Calu3 (cell line): ENCODE measurements at regions not wholly inside any gene's neighbourhood (a gene's known extent, or its start where the extent isn't known, plus 50 kb on each side); places are given as distances from the start of the nearest gene placed in this dataset. TPM values are rescaled to one million over a fixed set of nuclear protein-coding genes. Genes with fewer than 3 reads are reported as not detected.

Experiments used
- BruUV-seq: library from RNA; stranded (reverse); fragments of 400-500 nt; replicated peaks from 2 replicates; lab custom pipeline; 2021; lab: Mats Ljungman, UMichigan
- CTCF ChIA-PET: fragments of 300-600 bp; sonication (Branson Sonifier 250); formaldehyde crosslinking; loops from one replicate; lab custom pipeline; 2022; ENCODE audit warnings: antibody characterized with exemption; lab: Charles Lee
- DNase-seq: peaks from one replicate; pipeline ENCODE4 v3.0.0; 2022
- H3K27ac Mint-ChIP-seq: one replicate; pipeline ENCODE4 v1.8.0; 2022; ENCODE audit warnings: mixed read lengths; ENCODE audit not compliant: unreplicated experiment
- H3K27me3 Mint-ChIP-seq: one replicate; pipeline ENCODE4 v1.8.0; 2022; ENCODE audit warnings: mixed read lengths; ENCODE audit not compliant: unreplicated experiment
- H3K36me3 Mint-ChIP-seq: one replicate; pipeline ENCODE4 v1.8.0; 2022; ENCODE audit warnings: mild to moderate bottlenecking, moderate library complexity, mixed read lengths; ENCODE audit not compliant: insufficient read depth, unreplicated experiment
- H3K4me1 Mint-ChIP-seq: one replicate; pipeline ENCODE4 v1.8.0; 2022; ENCODE audit warnings: mild to moderate bottlenecking, low read depth, mixed read lengths; ENCODE audit not compliant: unreplicated experiment
- H3K4me3 Mint-ChIP-seq: one replicate; pipeline ENCODE4 v1.8.0; 2022; ENCODE audit warnings: mild to moderate bottlenecking, low read depth, moderate library complexity, mixed read lengths; ENCODE audit not compliant: unreplicated experiment
- H3K9me3 Mint-ChIP-seq: one replicate; pipeline ENCODE4 v1.8.0; 2022; ENCODE audit warnings: low read depth, mixed read lengths; ENCODE audit not compliant: unreplicated experiment
- CTCF ChIP-seq: fragments of 200-600 bp; IDR thresholded peaks from one replicate; pipeline ENCODE4 v1.8.0; 2022; ENCODE audit warnings: antibody characterized with exemption; ENCODE audit not compliant: unreplicated experiment
- intact Hi-C: fragments of 100-400 bp; cut with micrococcal nuclease; formaldehyde crosslinking; loops from one replicate; pipeline ENCODE4 v1.10.0; 2022; ENCODE audit not compliant: unreplicated experiment
- microRNA-seq: library from miRNA; unstranded; fragments of <30 nt; microRNA quantifications from one replicate; pipeline ENCODE4 v1.2.0, GENCODE V29; 2022

- Mint-ChIP-seq H3K4me3 (no peak overlapping the region), H3K36me3 (no peaks in the 10 kb centered on the region), H3K4me1 (no peaks in the 10 kb centered on the region), H3K27me3 (no peaks in the 10 kb centered on the region), H3K27ac (no peak overlapping the region), H3K9me3 (peaks cover 4% of the 10 kb centered on the region)
- DNase-seq = no peak
- CTCF ChIA-PET = interaction anchor here (0.6 kb wide), 1 partner anchor 652 kb away, joined by 3 read pairs; no protein-coding TSS in a partner anchor
- intact Hi-C loops = no loop called here
- no TSS peak for BruUV-seq
- no peak for TF ChIP-seq CTCF
Observed at GRCh38 chr11:104214517-104214916, 50.6 kb upstream of the PDGFD start.

Small RNAs in the stretch of these regions (microRNA-seq; reads per million reads assigned to microRNA genes)
- gene MIR7641-1 = not detected
